Testis (tissue), 2 donors: ENCODE measurements at regions not wholly inside any gene's neighbourhood (a gene's known extent, or its start where the extent isn't known, plus 50 kb on each side); places are given as distances from the start of the nearest gene placed in this dataset.
"Not testable (repeated sequence)": the region's sequence is repeated elsewhere in the genome, so short reads cannot be mapped to it uniquely, and the experiment has no call there.

Experiments used
- DNase-seq: peaks from one replicate; pipeline ENCODE4 v3.0.0-alpha.2; 2019
- H3K27ac ChIP-seq, 2 donors: fragments of 200-600 bp; sonication (generic); one replicate each; pipeline ENCODE4 v1.5.1; 2019
- H3K27me3 ChIP-seq: fragments of 200-600 bp; sonication (generic); one replicate; pipeline ENCODE4 v1.5.1; 2019
- H3K36me3 ChIP-seq: fragments of 200-600 bp; sonication (generic); one replicate; pipeline ENCODE4 v1.5.1; 2017; ENCODE audit warnings: low read depth; ENCODE audit errors: missing control alignments
- H3K4me1 ChIP-seq: fragments of 200-600 bp; sonication (generic); one replicate; pipeline ENCODE4 v1.5.1; 2019
- H3K4me3 ChIP-seq, 2 donors: fragments of 200-600 bp; sonication (generic); one replicate each; pipeline ENCODE4 v1.5.1; 2017 to 2019
- H3K9me3 ChIP-seq: fragments of 200-600 bp; sonication (generic); one replicate; pipeline ENCODE4 v1.5.1; 2017
- CTCF ChIP-seq, 3 experiments: fragments of 450-650 bp in 2 of 3; fragments of 200-600 bp in 1 of 3; sonication (generic) in 1 of 3; IDR thresholded peaks; one replicate each; pipeline ENCODE4 v1.5.1; 2016 to 2019; ENCODE audit warnings: antibody characterized with exemption in 3 of 3, mild to moderate bottlenecking in 2 of 3, moderate library complexity in 1 of 3
- POLR2A ChIP-seq: fragments of 450-650 bp; IDR thresholded peaks from one replicate; pipeline ENCODE4 v1.6.1; 2017; ENCODE audit warnings: antibody characterized with exemption, mild to moderate bottlenecking, moderate library complexity
- WGBS, 2 donors: methylation state at CpG; one replicate each; pipeline ENCODE4 v1.1.5; 2018; 5-methylcytosine and 5-hydroxymethylcytosine counted together
- intact Hi-C: fragments of 100-400 bp; cut with DNase I; formaldehyde crosslinking; loops from one replicate; pipeline ENCODE4 v1.15.1; 2023; ENCODE audit warnings: low total_unique reads

- Histone ChIP-seq H3K27ac (no peak overlapping the region), H3K36me3 (no peaks in the 10 kb centered on the region), H3K4me1 (no peaks in the 10 kb centered on the region), H3K4me3 (no peak overlapping the region), H3K27me3 (no peaks in the 10 kb centered on the region), H3K9me3 (no peaks in the 10 kb centered on the region)
- no peak for TF ChIP-seq CTCF (IDR thresholded peaks at IDR 0.05)
- TF ChIP-seq POLR2A = no peak
- intact Hi-C loops = no loop called here
- no peak for DNase-seq
- whole genome bisulfite sequencing, 2 donors = 70 to 81% methylated on average over 5 to 6 of the region's 6 CpGs
Measured at GRCh38 chr2:105509269-105510086, 110.6 kb upstream of the FHL2 start.

DNA sequence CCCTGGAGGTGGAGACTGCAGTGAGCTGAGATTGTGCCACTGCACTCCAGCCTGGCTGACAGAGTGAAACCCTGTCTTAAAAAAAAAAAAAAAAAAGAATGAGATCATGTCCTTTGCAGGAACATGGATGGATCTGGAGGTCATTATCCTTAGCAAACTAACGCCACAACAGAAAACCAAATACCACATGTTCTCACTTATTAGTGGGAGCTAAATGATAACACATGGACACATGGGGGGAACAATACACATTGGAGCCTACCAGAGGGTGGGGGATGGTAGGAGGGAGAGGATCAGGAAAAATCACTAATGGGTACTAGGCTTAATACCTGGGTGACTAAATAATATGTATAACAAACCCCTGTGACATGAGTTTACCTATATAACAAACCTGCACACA lies 108.0 kb upstream of the FHL2 start:
- H3K4me3 ChIP-seq, intact Hi-C loops, H3K36me3 ChIP-seq, H3K9me3 ChIP-seq, H3K27ac ChIP-seq, DNase-seq, H3K4me1 ChIP-seq, H3K27me3 ChIP-seq: not testable (repeated sequence)
- 54 to 55% methylated on average over 1 of the region's 1 CpG for WGBS, 2 donors

GRCh38 chr2:105504459-105504858 lies 105.6 kb upstream of the FHL2 start:
- H3K4me3 ChIP-seq = no peak overlapping the region
- intact Hi-C loops = no loop called here
- no peaks in the 10 kb centered on the region for H3K4me1 ChIP-seq
- TF ChIP-seq POLR2A = no peak
- TF ChIP-seq CTCF (IDR thresholded peaks at IDR 0.05) = no peak
- no peaks in the 10 kb centered on the region for H3K27me3 ChIP-seq
- no peaks in the 10 kb centered on the region for H3K36me3 ChIP-seq
- no peak for DNase-seq
- no peaks in the 10 kb centered on the region for H3K9me3 ChIP-seq
- no peak overlapping the region for H3K27ac ChIP-seq

GRCh38 chr2:105502625-105503334 lies 103.9 kb upstream of the FHL2 start:
- intact Hi-C loops = no loop called here
- H3K4me3 ChIP-seq = no peak overlapping the region
- H3K4me1 ChIP-seq = peaks cover 2% of the 10 kb centered on the region
- H3K36me3 ChIP-seq = no peaks in the 10 kb centered on the region
- TF ChIP-seq POLR2A (no peak), CTCF (IDR thresholded peaks at IDR 0.05) (no peak)
- H3K9me3 ChIP-seq = no peaks in the 10 kb centered on the region
- H3K27ac ChIP-seq = no peak overlapping the region
- H3K27me3 ChIP-seq = no peaks in the 10 kb centered on the region
- 83 to 90% methylated on average over 2 of the region's 2 CpGs for WGBS, 2 donors
- no peak for DNase-seq

GRCh38 chr2:105498281-105498846 lies 99.5 kb upstream of the FHL2 start:
- 39 to 59% methylated on average over 5 of the region's 5 CpGs for WGBS, 2 donors
- peak; percentile 45 for DNase-seq
- Histone ChIP-seq H3K36me3 (no peaks in the 10 kb centered on the region), H3K27ac (peak overlapping the region; percentile 34 to 76), H3K27me3 (no peaks in the 10 kb centered on the region), H3K4me3 (no peak overlapping the region), H3K4me1 (peaks cover 24% of the 10 kb centered on the region), H3K9me3 (no peaks in the 10 kb centered on the region)
- intact Hi-C loops = loop anchor here (10.0 kb wide), 1 partner anchor 124 kb away; no protein-coding TSS in a partner anchor
- TF ChIP-seq CTCF (IDR thresholded peaks at IDR 0.05) (no peak), POLR2A (no peak)
